IPS DF 6.9 (cell line): ENCODE measurements at regions not wholly inside any gene's neighbourhood (a gene's known extent, or its start where the extent isn't known, plus 50 kb on each side); places are given as distances from the start of the nearest gene placed in this dataset.
"Not testable (repeated sequence)": the region's sequence is repeated elsewhere in the genome, so short reads cannot be mapped to it uniquely, and the experiment has no call there.

ENCODE experiments used
- DNase-seq: peaks from one replicate; pipeline ENCODE4 v3.0.0-alpha.2; 2013; ENCODE audit warnings: low read depth, low spot score
- H3K27ac ChIP-seq: one replicate; pipeline ENCODE4 v1.5.1; 2013; ENCODE audit warnings: low read length, control low read depth
- H3K27me3 ChIP-seq: 2 replicates; pipeline ENCODE4 v1.6.1; 2013; ENCODE audit warnings: mild to moderate bottlenecking, low read length; ENCODE audit not compliant: control insufficient read depth, insufficient read depth
- H3K36me3 ChIP-seq: 2 replicates; pipeline ENCODE4 v1.6.1; 2013; ENCODE audit warnings: low read length; ENCODE audit not compliant: control insufficient read depth, insufficient read depth
- H3K4me1 ChIP-seq: 2 replicates; pipeline ENCODE4 v1.6.1; 2013; ENCODE audit warnings: low read length; ENCODE audit not compliant: control insufficient read depth, insufficient read depth
- H3K4me3 ChIP-seq: 2 replicates; pipeline ENCODE4 v1.5.1; 2013; ENCODE audit warnings: mild to moderate bottlenecking, low read length
- H3K9me3 ChIP-seq: 2 replicates; pipeline ENCODE4 v1.6.1; 2013; ENCODE audit warnings: low read length, inconsistent platforms; ENCODE audit not compliant: control insufficient read depth, insufficient read depth
- WGBS: extraction: QIAGEN DNeasy Blood & Tissue Kit; methylation state at CpG from one replicate; pipeline ENCODE4 v1.1.7; 2013; ENCODE audit warnings: mixed read lengths, missing lambda C conversion rate; ENCODE audit not compliant: insufficient read length, insufficient coverage; 5-methylcytosine and 5-hydroxymethylcytosine counted together

GRCh38 chr3:159032311-159032710, 230.5 kb downstream of the MFSD1 start:
- no peak overlapping the region for H3K27ac ChIP-seq
- no peaks in the 10 kb centered on the region for H3K36me3 ChIP-seq
- no peak for DNase-seq
- no peaks in the 10 kb centered on the region for H3K27me3 ChIP-seq
- no peak overlapping the region for H3K4me3 ChIP-seq
- H3K9me3 ChIP-seq = no peaks in the 10 kb centered on the region
- WGBS = no CpG with 5 or more reads among the region's 1 CpG
- no peaks in the 10 kb centered on the region for H3K4me1 ChIP-seq

GRCh38 chr3:159038405-159038804, 236.6 kb downstream of the MFSD1 start:
- Histone ChIP-seq H3K4me3 (no peak overlapping the region), H3K4me1 (no peaks in the 10 kb centered on the region), H3K36me3 (no peaks in the 10 kb centered on the region), H3K27me3 (no peaks in the 10 kb centered on the region), H3K27ac (no peak overlapping the region), H3K9me3 (no peaks in the 10 kb centered on the region)
- no CpG with 5 or more reads among the region's 2 CpGs for WGBS
- no peak for DNase-seq

DNA sequence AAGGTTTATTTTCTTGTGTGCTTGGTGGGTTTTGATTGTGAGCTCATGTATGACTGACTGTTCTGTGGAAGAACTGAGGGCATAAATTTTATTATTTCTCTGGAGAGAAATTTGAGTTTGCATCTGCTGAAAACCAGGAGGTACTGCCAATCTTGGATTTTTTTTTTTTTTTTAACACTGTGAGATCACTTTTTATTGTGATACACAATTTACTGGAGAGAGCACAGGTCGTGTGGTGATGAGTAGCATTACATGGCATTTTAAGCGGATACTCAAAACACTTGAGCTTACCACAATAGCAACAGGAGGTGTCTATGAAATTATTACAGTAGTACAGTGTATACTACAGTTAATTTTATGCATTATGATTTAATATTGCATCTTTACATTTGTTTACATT, 237.4 kb downstream of the MFSD1 start:
- Histone ChIP-seq H3K36me3 (no peaks in the 10 kb centered on the region), H3K4me3 (no peak overlapping the region), H3K27ac (no peak overlapping the region), H3K9me3 (no peaks in the 10 kb centered on the region), H3K4me1 (no peaks in the 10 kb centered on the region), H3K27me3 (no peaks in the 10 kb centered on the region)
- DNase-seq = no peak
- no CpG with 5 or more reads among the region's 2 CpGs for WGBS

DNA sequence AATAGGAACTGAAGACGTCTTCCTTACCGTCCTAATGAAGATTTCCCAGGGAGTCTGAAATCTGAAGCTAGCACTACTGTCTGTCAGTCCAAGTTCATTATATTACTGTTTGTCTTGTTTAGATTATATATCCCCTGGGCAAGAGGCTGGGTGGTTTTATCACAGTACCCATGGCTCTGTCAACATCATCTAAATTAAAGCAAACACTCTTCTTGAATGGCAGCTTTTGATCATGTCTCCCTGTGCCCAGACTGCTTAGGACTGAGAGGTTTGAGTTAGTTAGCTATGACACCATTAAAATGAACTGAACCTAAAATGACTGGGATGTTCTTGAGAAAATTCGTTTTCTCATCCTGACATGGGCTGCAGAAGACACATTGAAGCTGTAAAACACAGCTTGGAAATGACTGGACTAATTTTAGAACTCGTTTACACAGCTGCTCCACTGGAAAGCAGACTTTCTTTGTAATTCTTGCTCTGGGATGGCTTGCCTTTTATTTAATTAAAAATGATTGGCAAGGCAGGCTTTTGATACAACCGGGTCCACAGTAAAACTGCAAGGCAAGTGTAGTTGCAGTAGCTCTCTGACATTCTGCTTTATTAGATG, 243.5 kb downstream of the MFSD1 start:
- Histone ChIP-seq H3K4me1 (no peaks in the 10 kb centered on the region), H3K4me3 (no peak overlapping the region), H3K36me3 (no peaks in the 10 kb centered on the region), H3K27me3 (no peaks in the 10 kb centered on the region), H3K9me3 (no peaks in the 10 kb centered on the region), H3K27ac (no peak overlapping the region)
- DNase-seq = no peak
- no CpG with 5 or more reads among the region's 5 CpGs for WGBS

DNA sequence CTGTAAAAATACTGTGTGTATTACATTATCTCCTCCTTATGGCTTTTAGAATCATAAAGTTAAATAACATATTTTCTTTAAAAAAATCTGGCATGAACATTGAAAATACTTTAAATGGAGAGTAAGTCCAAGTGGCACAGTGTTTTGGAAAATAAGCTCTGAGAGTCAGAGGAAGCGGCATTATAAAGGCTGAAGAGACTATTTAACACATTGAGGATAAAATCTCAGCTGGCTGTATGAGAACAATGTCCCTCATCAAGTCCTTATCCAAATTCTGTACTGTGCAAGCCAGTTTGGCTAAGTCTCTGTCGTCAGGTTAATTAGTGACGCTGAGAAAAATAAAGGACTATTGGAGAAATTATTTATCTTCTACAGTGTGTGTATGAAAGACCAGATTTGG, 245.5 kb downstream of the MFSD1 start:
- no peak for DNase-seq
- Histone ChIP-seq H3K4me1 (no peaks in the 10 kb centered on the region), H3K36me3 (no peaks in the 10 kb centered on the region), H3K27me3 (no peaks in the 10 kb centered on the region), H3K9me3 (no peaks in the 10 kb centered on the region), H3K27ac (no peak overlapping the region), H3K4me3 (no peak overlapping the region)
- WGBS = no CpG with 5 or more reads among the region's 3 CpGs

DNA sequence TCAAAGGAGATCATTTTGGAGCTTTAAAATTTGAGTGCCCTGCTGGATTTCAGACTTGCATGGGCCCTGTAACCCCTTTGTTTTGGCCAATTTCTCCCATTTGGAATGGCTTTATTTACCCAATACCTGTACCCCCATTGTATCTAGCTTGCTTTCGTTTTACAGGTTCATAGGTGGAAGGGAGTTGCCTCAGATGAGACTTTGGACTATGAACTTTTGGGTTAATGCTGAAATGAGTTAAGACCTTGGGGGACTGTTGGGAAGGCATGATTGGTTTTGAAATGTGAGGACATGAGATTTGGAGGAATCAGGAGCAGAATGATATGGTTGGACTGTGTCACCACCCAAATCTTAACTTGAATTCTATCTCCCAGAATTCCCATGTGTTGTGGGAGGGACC, 250.6 kb downstream of the MFSD1 start:
- H3K9me3 ChIP-seq, H3K36me3 ChIP-seq, DNase-seq, H3K4me1 ChIP-seq, H3K4me3 ChIP-seq, H3K27ac ChIP-seq, H3K27me3 ChIP-seq: not testable (repeated sequence)
- WGBS = no CpG with 5 or more reads among the region's 1 CpG

DNA sequence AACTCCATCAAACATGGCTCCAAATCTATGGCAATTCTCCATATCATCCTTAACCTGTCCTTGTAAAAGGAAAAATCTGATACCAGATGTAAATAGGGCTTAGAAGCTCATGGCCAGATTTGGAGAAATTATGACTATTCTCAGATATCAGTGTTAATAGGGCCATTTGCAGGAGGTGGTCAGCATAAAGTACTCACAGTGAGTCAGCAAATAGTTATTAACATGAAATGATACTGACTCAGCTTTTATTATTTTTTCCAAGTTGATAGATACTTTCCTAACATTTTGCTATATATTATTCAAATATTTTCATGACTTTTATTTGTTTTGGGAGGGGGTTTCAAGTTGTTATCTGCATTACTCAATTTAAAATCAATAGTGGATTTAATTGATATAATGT, 255.8 kb downstream of the MFSD1 start:
- Histone ChIP-seq H3K36me3 (no peaks in the 10 kb centered on the region), H3K4me1 (no peaks in the 10 kb centered on the region), H3K27me3 (no peaks in the 10 kb centered on the region), H3K27ac (no peak overlapping the region), H3K9me3 (no peaks in the 10 kb centered on the region), H3K4me3 (no peak overlapping the region)
- DNase-seq = no peak

- no peak overlapping the region for H3K27ac ChIP-seq
- no peak overlapping the region for H3K4me3 ChIP-seq
- DNase-seq = no peak
- WGBS = no CpG with 5 or more reads among the region's 3 CpGs
- H3K36me3 ChIP-seq = no peaks in the 10 kb centered on the region
- no peaks in the 10 kb centered on the region for H3K27me3 ChIP-seq
- no peaks in the 10 kb centered on the region for H3K9me3 ChIP-seq
- H3K4me1 ChIP-seq = no peaks in the 10 kb centered on the region
Observed at GRCh38 chr3:159058859-159059258, 257.0 kb downstream of the MFSD1 start.

DNA sequence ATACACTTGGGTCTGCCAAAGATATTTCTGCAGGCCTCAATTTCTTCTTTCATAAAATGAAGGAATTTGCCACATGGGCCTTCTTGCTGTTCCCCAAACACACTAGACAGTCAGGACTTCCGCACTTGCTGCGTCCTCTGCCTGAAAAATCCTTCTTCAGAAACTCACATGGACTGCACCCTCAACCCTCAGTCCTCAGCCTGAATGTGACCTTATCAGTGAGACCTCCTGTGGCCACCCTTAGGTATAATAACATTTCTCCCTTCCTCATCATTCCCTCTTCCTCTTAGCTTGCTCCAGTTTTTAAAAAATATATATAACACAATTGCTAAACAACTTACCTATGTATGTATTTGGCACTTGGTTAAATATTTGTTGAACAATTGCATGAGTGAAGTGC, 257.5 kb downstream of the MFSD1 start:
- DNase-seq = no peak
- Histone ChIP-seq H3K27ac (no peak overlapping the region), H3K27me3 (no peaks in the 10 kb centered on the region), H3K36me3 (no peaks in the 10 kb centered on the region), H3K9me3 (no peaks in the 10 kb centered on the region), H3K4me1 (no peaks in the 10 kb centered on the region), H3K4me3 (no peak overlapping the region)
- no CpG with 5 or more reads among the region's 2 CpGs for WGBS

GRCh38 chr3:159062734-159063410, 261.0 kb downstream of the MFSD1 start:
- H3K4me3 ChIP-seq = no peak overlapping the region
- no CpG with 5 or more reads among the region's 6 CpGs for WGBS
- H3K27me3 ChIP-seq = no peaks in the 10 kb centered on the region
- DNase-seq = no peak
- no peaks in the 10 kb centered on the region for H3K9me3 ChIP-seq
- no peak overlapping the region for H3K27ac ChIP-seq
- no peaks in the 10 kb centered on the region for H3K4me1 ChIP-seq
- H3K36me3 ChIP-seq = no peaks in the 10 kb centered on the region

DNA sequence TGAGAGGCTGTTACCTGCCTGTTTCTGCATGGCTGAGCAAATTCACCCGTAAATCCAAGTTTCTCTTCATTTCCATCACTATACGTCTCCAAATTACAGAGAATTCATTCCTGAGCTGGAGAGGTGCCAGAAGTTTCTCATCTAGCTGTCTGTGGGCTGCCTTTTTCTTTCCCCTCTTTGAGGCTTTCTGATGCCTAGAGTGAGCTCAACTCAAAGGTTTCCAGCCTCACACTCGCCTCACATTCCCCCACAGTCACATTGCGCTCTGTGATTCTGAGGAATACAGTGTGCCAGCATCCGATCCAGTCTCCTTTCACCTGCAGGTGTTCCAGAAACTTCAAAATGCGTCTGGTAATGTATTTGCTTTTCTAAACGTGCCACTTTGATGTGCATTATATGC, 267.2 kb downstream of the MFSD1 start, which contains the start of gene IQCJ:
IQCJ (plus strand) TSS at position 229 of the 400 bp plus-strand sequence.
- H3K27ac ChIP-seq = no peak within 1 kb of the TSS
- H3K4me1 ChIP-seq = no peaks in the 10 kb centered on the region
- H3K9me3 ChIP-seq = no peaks in the 10 kb centered on the region
- no peaks in the 10 kb centered on the region for H3K27me3 ChIP-seq
- no CpG with 5 or more reads among the region's 7 CpGs for WGBS
- DNase-seq = no peak
- H3K4me3 ChIP-seq = no peak within 1 kb of the TSS
- H3K36me3 ChIP-seq = no peaks in the 10 kb centered on the region
